ENCODE measurements at regions not wholly inside any gene's neighbourhood (a gene's known extent, or its start where the extent isn't known, plus 50 kb on each side); places are given as distances from the start of the nearest gene placed in this dataset.
"Not testable (repeated sequence)": the region's sequence is repeated elsewhere in the genome, so short reads cannot be mapped to it uniquely, and the experiment has no call there.

DNA sequence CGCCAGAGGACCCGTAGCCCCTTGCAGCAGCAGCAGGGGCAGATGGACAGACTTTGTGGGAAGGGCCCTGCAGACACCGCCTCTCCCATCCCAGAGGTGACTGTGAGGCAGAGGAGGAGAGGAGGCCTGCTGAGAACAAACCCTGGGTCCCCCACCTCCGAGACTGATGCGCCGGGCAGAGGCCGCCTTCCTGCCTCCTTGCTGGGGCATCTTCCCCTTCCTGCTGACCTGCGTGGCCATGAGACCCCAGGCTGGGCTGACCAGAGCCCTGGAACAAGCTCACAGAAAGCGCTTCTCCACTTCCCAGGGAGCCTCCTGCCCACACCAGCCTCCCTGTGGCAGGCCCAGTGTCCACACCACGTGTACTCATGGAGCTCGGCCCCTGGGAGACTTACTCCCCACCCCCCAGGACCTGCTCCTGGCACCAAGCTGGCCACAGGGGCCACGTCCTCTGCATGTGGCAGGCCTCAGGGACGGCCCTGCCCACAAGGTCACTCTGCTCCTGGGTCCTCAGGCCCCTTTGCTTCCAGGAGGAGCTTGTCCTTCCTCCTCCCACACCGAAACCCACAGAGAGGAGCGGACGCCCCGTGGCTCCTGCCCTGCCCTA, 119.0 kb upstream of the ZNF469 start:
- TF ChIP-seq, protein P1, sequence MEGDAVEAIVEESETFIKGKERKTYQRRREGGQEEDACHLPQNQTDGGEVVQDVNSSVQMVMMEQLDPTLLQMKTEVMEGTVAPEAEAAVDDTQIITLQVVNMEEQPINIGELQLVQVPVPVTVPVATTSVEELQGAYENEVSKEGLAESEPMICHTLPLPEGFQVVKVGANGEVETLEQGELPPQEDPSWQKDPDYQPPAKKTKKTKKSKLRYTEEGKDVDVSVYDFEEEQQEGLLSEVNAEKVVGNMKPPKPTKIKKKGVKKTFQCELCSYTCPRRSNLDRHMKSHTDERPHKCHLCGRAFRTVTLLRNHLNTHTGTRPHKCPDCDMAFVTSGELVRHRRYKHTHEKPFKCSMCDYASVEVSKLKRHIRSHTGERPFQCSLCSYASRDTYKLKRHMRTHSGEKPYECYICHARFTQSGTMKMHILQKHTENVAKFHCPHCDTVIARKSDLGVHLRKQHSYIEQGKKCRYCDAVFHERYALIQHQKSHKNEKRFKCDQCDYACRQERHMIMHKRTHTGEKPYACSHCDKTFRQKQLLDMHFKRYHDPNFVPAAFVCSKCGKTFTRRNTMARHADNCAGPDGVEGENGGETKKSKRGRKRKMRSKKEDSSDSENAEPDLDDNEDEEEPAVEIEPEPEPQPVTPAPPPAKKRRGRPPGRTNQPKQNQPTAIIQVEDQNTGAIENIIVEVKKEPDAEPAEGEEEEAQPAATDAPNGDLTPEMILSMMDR (IDR thresholded peaks at IDR 0.05), result not testable (repeated sequence)
- not testable (repeated sequence) for TF ChIP-seq EZH2 (IDR thresholded peaks at IDR 0.05; ENCODE audit: borderline replicate concordance, insufficient read depth, low read depth, low read length, poor library complexity, severe bottlenecking)
